HG02623 (cell line): ENCODE measurements at regions not wholly inside any gene's neighbourhood (a gene's known extent, or its start where the extent isn't known, plus 50 kb on each side); places are given as distances from the start of the nearest gene placed in this dataset.

ENCODE experiments used
- ATAC-seq: cut with Tn5 transposase; IDR thresholded peaks from one replicate; pipeline ENCODE4 v1.9.1; 2021; ENCODE audit warnings: moderate library complexity; ENCODE audit not compliant: unreplicated experiment

DNA sequence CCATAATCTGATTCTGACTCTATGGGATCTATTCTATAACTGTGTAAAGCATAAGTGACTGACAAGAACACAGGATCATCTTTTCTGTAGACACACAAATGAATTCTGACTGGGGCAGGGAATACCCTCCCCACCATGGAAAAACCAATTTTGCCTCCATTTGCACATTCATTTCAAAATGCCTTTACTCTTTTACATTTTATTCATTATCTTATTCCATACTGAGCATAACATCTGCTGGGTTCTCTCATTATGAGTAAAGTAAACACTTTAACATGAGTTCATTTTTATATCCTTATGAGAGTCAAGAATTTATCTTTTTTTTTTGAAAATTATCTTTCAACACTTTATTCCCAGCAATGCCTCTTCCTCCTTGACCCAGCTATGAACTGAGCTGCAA is 163.5 kb downstream of the RNF152 start:
- ATAC-seq = no peak

DNA sequence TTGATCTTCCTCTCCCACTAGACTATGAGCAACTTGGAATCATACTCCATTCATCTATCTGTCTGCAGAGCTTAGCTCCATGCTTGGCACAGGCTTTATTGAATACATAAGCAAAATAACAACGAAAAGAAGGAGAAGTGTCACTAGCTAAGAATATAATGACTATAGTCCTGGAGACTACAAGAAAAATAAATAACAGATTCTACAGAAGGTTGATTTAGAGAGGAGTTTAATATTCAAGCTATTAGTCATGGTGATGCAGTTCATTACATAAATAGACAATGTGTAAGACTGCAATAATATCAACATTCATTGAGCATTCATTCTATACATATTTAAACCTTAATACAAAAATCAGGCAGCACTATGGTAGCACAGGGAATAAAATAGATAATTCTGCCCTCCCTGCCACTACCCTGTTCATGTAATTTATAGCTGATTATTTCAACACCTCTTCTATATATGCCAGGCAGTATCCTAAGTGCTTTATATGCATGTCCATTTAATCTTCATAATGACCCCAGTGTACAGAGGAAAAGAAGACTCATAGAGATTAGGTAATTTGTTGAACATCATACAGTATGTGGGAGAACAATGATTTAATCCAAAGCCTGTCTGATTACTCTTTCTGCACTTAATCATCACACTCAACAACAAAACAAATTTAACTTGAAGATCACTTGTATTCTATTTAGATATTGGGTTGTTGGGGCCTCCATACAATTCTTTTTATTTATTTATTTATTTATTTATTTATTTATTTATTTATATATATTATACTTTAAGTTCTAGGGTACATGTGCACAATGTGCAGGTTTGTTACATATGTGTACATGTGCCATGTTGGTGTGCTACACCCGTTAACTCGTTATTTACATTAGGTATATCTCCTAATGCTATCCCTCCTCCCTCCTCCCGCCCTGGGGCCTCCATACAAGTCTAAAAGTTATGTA is 165.3 kb downstream of the RNF152 start:
- ATAC-seq = no peak

DNA sequence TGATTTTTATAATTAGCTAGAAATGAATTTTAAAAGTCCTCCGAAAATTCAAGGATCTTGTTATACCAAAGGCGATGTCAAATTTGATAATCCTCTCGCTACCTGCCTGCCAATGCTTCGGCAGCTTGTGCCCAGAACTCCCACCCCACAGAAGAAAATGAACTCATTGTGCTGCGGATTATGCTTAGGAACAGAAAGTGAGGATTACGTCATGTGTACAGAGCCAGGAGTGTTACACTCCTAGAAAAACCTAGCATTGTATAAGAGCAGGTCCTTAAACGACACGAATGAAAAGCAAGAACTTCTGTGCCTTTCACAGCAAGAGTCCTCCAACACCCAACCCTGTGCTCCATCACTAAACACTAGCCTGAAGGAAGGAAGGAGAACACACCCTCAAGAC is 168.3 kb downstream of the RNF152 start:
- ATAC-seq = no peak

DNA sequence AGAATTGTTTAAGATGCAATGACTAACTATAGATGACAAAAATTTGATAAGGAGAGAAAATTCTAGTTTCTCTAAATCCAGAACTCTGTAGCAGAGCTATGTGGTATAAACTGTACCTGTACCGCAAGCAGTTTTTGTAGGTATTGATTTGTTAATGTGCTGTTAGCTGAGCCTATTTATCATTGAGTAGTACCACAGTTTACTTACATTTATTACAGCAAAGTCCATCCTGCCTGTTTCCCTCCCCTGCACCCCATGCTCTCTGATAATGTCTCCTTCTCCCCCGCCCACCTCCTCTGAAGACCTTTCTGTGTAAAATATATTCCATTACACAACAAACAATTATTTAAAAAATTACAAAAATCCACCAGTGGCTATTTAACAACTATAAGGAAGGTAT is 170.6 kb downstream of the RNF152 start:
- ATAC-seq = no peak

DNA sequence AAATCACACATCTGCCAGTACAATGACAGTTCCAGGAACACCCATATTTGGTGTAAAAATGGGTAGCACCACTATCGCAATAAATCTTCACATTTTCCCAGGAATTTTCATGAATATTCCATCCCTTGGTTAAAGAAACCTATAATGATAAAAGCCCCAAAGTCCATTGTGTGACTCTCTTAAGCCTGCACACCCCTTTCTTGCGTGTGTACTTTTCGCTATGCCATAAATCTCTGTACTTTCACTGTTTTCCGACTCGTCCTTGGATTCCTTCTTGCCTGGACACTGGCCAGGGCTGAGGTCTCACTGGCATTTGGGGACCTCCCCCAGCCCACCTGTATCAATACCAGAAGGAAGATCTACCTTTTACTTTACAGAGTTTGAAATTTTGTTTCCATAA is 172.3 kb downstream of the RNF152 start:
- ATAC-seq = no peak

DNA sequence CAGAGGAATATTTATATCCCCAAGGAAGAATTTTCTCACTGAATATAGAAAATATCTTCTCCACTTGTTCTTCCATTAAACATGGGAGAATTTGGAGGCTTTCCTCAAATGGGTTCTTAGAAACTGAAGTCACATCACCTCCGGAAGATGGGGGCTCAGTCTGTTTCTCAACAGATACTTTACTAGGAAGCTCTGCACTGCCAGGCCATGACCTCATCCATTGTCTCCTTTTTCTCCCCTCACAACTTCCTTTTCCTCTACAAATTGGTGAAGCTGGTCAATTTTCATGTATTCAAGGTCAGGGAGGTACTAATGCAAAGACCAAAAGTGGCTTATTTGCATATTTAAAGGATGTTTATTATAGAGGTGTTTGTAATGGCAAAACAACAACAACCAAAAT is 173.1 kb downstream of the RNF152 start:
- ATAC-seq = no peak

DNA sequence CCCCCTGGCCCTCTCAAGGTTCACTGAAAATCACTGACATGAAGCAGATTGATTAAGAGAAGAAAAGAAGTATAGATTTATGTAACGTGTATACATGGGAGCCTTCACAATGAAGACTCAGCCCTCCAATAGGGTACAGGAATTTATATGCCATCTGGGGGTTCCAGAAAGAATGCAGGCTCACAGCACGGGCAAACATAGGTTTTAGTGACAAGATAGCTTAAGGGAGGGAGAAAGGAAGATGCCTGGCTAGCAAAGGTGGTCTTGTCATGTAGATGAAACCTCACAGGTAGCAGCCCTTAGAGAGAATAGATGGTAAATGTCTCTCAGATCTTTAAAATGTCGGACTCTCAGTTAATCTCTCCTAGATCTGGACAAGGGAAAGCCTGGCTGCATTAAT is 173.9 kb downstream of the RNF152 start:
- no peak for ATAC-seq

DNA sequence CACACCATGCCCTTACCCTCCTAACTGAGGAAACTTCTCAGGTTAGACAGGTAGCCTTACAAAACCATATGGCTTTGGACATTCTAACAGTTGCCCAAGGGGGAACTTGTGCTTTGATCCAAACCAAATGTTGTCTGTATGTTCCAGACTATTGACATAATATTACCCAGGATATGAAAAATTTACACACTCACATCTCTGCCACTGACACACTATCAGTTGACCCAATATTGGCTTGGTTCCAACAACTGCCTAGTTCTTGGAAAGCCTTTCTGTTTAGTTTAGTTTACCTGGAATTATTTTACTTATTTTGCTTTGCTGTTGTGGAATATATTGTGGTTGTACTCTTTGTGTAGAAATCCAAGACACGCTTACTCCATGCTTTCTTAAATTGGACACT is 178.4 kb downstream of the RNF152 start:
- ATAC-seq = no peak

DNA sequence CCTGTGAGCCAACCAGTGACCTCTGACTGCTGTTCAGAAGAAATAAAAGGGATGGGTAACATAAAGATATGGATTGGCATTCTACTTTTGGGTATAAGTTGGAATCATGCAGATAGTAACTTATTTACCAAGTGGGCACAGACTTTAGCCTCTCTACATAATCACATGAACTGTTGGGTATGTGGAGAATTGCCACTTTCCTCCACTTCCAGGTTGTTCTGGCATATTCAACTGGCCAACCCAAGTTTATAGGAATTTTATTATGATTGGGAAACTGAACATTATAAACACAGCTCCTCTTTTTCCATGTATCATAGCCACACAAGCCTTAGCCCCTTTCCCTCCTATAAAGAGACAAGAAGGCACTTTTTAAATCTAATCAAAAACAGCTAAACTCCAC is 179.3 kb downstream of the RNF152 start:
- no peak for ATAC-seq

DNA sequence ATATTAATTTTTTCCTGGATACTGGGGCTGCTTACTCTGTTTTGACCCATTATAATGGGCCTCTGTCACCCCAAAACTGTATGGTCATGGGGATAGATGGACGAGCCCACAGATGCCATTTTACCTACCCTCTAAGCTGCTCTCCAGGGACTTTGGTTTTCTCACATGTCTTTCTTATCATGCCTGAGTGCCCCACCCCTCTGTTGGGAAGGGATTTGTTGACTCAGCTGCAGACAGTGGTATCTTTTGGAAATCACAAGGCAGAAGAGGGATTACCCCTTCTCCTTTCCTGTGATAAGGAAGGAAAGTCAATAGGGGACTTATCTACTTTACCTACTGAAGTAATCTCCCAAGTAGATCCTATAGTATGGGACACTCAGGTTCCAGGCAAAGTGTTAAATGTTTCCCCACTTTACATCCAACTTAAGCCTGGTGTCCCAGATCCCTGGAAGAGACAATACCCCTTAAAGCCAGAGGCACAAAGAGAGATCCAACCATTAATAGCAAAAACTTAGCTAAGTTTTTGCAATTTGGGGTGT is 182.7 kb downstream of the RNF152 start:
- no peak for ATAC-seq

DNA sequence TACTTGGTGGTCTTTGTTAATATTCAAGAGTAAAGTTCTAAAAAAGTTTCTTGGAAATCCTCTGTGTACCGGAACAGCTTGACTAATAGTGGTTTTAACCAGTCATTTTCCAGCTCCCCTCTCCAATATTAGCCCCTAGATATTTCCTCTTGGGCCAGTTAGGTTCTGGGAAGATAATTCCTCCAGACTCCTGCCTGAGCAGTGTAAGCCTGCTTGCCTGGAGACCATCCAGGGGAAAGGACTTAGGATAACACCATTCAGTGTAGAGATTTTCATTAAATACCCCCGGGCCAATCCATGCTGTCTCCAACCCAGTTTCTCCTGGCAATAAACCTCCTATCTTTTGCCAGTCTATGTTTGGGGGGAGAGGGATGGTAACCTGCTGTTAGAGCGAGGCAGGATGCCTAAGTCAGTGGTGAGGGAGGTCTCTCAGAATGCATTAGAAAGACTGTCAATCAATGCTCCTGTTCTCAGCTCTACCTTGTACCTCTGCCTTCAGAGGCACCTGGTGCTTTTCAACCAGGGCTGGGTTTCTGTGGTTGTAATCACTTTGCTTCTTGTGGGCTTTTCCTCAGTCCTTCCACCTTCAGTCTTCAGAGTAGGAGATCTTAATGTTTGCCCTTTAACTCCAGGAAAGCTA is 186.4 kb downstream of the RNF152 start:
- no peak for ATAC-seq

DNA sequence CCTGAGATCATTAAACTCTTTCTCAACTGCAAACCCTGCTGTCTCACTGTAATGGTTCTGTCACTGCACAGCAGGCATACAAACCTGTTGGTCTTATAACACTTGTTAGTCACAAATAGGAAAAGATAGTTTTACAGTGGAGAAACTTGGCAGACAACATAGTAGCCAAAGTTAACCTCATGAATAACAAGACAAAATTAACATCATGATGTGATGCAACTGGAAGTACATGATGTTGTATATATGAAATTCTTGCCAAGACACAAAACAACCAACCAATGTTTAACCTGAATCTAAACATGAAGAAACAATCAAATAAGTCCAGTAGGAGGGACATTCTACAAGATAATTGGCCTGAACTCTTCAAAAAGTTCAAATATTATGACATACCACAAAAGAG is 189.3 kb downstream of the RNF152 start:
- ATAC-seq = no peak

DNA sequence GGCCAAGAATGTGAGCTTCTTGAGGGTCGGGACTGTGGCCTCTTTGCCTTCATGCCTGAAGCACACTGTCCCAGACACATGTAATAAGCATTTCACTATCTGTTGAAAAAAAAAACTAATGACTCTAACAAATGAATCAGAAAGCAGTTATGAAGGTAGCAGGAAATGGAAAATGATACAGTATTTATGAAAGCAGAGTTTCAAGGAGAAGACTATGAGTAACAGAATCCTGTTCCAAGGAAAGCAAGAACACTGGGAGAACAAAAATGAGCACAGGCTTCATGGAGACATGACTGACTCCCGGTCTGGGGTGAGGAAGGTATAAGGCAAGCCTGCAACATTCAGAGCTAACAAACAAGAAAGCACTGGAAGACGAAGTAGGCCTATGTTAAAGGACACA is 190.8 kb downstream of the RNF152 start:
- no peak for ATAC-seq

DNA sequence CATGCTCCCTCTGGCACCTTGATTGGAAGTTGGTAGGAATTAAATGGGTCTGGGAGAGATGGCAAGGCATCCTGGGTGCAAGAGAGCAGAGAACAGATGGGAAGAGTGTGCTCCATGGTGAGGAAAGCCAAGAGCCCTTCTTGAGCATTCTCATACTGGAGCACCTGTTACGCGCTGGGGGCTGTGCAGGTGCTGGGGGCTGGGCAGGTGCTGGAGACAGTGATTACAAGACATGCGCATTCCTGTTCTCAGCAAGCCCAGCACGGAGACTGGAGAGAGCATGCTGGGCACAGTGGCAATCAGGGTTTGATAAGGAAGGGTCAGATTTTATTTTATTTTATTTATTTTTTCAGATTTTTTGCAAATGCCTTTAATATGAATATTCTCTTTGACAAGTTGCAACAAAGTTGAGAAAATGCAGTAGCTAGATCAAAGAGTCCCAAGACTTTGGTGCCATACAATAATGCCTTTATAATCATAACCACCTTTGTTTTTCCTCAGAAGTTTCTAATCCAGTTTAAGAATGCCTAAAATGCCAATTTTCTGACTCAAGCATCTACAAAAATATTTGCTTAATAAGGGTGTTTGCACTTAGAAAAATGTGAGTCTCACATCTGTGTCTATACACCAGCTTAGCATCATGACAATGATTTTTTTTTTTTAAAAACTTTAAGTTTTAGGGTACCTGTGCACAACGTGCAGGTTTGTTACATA is 193.3 kb downstream of the RNF152 start:
- ATAC-seq = no peak

DNA sequence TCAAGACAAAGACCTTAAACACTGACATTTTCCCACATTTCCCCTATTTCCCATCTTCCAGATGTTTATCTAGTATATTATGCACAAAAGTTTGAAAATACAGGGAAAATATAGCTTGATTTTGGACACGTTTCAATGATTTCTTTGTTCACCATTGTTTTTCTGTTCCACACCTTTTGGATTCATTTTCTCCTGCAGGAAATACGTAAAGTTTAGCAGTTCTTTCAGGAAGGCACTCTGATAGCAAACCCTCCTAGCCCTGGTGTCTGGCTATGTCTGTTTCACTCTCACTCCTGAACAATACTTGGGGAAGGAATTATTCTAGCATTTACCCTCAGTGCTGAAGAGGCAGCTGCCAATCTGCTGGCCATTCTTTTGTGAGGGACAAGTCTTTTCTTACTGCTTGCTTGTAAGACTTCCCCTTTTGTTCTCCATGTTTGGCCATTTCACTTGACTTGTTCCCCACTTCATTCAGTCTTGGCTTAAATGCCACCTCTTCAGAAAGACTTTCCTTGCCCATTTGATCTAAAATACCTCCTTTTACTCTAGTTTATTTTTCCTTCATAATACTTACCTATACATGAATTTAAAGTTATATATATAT is 195.4 kb downstream of the RNF152 start:
- ATAC-seq = no peak

DNA sequence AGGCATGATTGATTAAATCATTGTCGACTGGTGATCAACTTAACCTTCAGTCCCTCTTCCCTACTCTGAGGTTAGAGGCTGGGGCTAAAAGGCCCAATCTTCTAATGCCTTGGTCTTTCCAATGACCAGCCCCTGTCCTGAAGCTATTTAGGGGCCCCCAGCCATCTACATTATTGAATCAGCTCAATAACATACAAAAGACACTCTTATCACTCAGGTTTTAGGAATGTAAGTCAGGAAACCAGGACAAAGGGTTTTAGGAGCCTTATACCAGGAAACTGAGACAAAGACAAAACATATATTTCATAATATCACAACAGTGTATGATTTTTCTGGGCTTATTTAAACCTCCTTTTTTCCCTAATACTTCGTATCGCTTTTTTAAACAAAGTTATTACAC is 198.6 kb downstream of the RNF152 start:
- no peak for ATAC-seq

DNA sequence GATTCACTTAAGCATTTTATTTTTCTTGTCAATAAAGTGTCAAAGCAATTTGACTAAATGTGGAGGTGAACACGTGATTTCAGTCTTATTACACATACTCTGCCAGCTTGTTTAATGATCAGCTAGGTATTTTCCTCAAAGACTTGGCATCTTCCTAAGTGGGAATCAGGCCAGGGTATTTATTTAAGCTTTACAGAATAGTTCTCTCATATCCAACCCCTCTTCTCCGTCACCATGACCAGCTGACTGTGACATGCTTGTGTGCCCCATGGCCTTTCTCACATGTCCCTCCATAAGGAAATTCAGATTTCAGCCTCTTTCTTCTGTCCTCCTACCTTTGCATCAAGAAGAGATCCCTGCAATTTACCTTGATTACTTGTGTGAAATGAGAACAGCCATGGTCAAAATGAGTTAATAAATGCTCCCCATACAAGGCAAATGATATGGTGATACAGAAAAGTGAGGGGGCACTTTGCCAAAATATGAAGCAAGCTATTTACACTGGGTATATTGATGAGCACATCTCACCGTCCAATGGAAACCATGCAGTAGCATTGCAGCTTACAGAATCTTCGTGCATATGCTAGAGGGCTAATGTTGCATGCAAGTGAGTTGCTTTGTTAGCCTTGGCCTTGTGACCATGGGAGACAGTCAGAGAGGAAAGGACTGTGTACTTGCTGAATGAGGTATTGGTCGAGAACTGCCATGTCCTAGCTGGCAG is 202.2 kb downstream of the RNF152 start:
- ATAC-seq = no peak

DNA sequence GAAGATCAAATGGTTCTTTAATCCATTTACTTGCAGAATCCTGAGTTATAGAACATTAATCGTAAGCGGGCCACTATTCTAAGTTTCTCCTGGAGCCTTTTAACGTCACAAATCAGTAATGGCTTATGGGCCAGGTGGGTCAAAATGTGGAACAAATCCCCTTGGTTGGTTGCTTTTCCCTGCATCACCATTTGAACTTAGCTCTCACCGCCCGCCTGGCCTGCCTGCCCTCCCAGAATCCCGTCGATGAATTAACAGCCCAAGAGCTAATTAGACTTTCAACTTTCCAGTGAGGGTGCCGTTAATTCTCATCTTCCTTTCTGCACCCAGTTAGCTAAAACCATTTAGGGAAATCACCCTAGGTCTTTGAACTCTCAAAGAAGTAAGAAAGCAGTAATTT is 205.5 kb downstream of the RNF152 start:
- ATAC-seq = no peak

DNA sequence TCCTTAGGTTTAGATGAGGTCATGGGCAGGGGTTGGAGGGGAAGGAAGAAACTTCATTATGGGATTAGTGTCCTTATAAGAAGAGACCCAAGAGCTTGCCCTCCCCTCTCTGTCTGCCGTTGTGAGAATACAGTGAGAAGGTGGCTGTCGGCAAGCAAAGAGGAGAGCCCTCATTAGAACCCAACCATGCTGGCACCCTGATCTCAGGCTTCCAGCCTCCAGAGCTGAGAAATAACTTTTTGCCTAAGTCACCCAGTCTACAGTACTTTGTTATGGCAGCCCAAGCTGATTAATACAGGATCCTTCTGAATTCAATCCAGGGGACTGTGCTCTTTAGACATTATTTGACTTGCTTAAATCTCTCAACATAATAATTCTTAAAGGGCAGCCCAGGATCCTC is 209.0 kb downstream of the RNF152 start:
- ATAC-seq = no peak

DNA sequence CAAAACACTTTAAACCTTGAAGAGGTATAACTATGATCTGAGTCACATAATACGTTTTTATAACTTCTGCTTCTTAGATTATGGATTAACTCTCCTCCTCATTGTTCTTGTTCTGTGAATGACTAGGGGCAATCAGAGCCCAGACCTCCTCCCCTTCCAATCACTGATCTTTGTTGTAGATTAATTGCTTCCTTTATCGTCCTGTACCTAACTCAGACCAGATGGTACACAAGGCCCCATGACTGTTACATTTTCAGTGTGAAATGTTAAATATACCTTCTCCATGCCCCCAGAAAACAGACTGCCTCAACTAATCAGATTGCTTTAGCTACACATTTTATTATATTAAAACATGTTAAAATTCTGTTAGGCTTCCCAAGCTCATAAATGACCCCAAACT is 211.7 kb downstream of the RNF152 start:
- ATAC-seq = no peak

DNA sequence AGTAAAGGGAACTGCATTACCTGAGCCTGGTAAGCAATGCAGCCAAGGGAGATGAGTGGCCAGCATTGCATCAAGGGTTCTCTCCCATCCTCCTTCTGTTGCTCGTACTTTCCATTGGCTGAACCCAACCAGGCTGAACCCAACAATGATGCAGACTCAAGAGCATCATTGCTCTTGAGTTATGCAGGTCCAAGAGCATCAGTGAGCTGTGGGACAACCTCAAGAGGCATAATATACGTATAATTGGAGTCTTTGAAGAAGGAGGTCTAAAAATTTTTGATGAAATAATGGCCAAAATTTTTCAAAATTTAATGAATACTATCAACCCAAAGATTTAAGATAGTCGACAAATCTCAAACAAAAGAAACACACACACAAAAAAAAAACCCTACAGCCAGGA is 213.0 kb downstream of the RNF152 start:
- no peak for ATAC-seq
